UCSD-AML1 (cell line): ENCODE measurements at regions not wholly inside any gene's neighbourhood (a gene's known extent, or its start where the extent isn't known, plus 50 kb on each side); places are given as distances from the start of the nearest gene placed in this dataset.
"Not testable (repeated sequence)": the region's sequence is repeated elsewhere in the genome, so short reads cannot be mapped to it uniquely, and the experiment has no call there.

Experiments
- DNase-seq: peaks from one replicate; lab custom pipeline; 2025; ENCODE audit not compliant: unreplicated experiment; lab: John Stamatoyannopoulos, UW

DNA sequence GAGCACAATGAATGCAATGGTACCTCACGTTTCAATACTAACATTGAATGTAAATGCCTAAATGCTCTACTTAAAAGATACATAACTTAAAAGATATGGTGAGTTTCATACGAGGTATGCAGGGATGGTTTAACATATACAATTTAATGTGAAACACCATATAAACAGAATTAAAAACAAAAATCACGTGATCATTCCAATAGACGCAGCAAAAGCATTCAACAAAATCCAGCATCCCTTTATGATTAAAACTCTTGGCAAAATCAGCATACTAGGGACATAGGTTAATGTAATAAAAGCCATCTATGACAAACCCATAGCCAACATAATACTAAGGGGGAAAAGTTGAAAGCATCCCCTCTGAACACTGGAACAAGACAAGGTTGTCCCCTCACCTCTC lies 845.7 kb downstream of the SLC16A7 start:
- no peak for DNase-seq

DNA sequence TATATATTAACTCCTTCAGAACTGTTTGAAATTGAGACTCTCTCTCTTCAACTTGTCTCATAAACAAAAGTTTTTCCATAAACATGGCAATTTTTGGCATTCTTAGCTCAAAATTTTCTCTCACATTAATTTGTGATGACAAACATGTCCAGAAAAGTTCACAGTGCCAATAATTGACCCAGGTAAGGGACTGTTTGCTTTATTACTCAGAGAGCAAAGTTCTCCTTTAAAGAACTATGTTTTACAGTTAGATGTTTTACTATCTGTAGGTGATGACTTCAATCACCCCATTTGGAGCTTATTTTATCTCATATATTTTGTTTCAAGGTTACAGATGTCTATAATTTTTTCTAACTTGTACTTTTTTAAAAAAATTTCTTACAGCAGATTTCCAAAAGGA lies 855.6 kb downstream of the SLC16A7 start:
- DNase-seq = no peak

DNA sequence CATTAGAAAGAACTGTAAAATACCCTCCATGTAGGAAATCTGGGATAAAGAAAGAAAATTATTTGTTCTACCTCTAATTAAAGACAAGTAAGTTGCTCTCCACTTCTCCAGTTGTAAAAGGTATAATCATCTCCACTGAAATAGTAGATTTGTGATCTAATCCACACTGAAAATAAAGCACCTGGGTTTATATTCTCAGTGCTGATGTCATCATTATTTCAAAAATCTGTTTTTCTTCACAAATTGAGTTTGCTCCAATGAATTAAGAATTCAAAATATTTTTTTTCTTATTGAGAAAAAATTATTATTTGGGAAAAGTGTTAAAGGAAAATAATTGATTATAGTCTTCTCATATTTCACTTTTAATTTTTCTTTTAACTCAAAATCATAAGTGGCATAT lies 869.2 kb downstream of the SLC16A7 start:
- DNase-seq = no peak

DNA sequence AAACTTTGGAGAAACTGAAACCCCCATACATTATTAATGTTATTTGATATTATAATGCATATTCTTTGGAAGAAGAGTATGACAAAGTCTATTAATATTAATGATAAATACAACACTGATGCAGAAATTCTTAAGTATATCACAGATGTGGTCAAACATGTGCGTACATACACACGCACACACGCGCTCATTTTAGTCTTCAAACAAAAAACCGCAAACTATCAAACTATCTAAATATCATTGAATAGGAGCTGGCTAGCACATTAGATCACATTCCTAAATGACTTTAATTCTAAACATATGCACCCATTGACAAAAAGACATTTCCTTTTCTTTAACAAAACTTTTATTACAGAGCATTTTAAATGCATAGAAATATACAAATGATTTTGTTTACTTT lies 872.7 kb downstream of the SLC16A7 start:
- DNase-seq = no peak

DNA sequence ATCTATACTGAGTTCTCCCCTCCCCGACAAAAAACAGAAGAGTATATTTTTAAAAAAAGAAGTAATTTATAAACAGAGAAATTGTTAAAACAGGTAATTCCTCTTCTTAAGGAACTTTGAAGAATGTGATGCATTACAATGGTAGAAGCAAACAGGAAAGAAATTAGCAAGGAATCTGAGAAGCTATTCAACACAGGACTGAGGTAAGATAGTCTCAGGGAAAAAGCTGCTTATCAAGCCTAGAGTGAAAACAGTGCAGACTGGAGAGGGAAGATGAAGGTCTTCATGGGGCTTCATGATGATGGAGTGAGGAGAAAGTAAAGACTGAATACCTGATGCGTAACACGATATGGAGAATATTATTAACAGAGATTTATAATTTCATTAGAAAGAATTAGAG lies 880.0 kb downstream of the SLC16A7 start:
- DNase-seq = no peak

DNA sequence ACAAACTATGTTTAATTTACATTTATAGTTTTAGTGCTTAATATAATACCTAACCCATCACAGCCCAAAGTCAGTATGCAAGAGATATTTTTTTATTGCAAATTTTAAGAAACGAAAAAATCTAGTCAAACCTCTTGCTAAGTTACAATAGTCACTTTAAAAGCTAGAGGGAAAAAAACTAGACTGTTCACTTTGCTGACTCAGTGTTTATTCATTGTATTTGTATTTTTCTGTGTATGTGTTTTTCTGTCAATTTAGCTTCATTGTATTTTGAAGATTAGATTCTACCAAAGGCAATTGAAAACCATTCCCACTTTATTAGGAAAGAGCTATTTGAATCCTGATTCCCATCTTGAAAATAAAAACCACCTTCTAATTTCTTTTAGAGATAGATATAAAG lies 891.5 kb downstream of the SLC16A7 start:
- DNase-seq = no peak

DNA sequence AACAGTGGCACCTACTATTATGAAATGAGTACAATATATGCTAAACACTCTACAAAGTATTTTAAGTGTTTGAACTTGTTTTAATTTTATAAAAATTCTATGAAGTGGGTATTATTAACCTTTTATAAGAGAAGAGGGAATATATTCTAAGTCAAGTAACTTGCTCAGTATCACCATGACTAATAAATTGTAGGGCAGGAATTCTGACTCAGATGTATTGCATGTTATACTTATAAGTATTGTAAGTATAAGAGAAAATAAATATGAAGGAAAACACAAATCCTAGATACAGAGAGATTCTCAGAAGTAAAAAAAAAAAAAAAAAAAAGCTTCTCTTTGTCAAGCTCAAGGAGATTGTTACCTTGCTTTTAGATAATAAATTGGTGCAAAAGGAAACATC lies 893.2 kb downstream of the SLC16A7 start:
- no peak for DNase-seq

DNA sequence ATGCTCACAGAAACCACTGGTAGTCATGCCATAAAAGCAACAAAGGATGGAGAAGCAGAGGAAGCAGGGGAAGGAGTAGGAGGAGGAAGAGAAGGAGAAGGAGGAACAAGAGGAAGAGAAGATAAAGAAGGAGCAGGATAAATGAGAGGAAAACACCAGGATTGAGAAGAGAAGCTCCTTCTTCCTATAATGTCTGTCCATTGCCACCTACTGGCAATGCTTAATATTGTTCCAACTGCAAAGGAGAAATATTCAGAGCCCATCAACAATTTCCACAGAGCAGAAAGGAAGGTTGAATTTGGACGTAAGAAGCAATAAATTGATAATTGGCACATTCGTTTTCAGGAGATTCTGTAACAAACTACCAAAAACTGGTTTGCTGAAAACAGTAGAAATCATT lies 898.4 kb downstream of the SLC16A7 start:
- no peak for DNase-seq

DNA sequence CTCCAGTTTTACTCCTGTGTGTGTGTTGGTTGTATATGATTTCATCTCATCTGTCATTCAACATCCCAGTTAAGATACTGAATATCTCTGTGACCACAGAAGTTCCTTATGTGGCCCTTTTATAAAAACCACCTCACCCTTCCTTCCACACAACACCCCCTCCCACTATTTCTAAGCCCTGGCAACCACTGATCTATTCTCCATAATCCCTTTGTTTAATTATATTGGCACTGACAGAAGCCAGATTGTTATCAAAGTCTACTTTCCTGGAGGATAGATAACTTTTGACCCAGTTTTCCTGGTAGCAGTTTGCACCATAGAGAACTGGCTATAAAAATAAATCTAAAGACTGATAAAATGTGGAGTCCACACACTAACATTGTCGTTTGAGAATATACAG lies 902.8 kb downstream of the SLC16A7 start:
- no peak for DNase-seq

DNA sequence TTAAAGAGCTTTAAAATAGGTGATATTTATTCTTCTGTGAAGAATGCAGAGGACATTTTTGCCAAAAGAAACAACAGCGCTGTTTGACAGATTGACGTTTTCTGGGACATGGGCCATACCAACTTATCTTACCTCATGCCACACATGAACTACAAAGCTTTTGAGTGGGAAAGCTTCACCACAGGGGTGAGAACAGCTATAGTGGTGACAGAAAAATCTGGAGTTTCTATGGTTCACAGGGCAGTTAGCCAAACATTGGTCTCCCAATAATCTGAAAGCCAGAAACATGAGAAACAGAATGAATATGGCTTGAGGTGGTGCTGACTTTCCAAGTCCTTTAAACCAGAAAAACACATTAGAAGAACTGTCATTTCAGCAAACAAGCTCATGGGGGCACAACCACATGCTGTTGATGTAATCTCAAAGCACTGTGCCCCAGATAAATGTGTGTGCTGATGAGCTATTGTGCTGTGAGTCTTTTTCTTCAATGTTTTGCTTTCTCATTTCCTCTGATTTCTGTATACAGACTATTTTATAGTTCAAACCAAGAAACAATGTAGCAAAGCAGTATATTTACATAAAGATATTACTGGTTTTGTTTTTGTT lies 905.4 kb downstream of the SLC16A7 start:
- no peak for DNase-seq

DNA sequence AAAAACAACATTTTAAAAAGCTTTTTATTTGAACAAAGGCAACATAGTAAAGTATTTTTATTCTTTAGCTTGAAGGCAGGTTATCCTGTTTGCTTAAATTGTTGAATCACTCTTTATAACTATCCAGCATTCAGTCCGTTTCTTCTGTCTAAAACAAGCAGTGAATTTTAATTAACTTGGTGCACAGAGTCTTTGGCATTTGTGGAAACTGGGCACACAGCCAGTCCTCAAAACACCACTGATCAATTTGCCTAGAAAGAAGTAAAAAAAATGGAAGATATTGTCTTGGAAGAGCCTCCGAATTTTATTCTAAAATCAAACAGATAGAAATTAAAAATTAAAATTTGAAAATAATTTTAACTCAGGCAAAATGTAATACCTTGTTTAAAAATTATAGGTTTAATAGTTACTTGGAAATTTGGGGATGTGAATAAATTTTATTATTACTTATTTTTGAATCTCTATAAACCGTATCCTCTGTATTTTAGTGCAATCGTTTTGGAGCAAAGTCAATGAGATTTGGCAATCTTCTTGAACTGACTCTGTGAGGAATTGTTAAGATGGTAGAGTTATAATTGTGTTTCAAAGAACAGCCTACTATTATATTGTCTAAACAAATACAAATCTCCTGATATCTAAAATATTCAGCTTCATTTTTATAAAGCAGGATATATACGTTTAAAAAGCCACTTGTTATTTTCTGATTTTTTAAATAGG lies 927.0 kb downstream of the SLC16A7 start:
- DNase-seq = no peak

DNA sequence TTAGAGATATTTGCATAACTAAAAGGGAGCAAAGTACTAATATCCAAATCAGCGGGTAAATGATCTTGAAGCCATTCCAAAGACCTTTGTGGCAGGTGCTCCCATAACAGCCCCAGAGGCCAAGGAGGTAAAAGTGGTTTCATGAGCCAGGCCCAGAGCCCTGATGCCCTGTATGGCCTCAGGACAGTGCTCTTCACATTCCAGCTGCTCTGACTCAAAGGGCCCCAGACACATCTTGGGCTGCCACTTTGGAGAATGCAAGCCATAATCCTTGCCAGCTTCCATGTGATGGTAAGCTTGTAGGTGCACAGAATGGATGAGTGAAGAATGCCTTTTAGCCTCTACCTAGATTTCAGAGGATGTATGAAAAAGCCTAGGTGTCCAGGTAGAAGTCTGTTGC lies 933.4 kb downstream of the SLC16A7 start:
- no peak for DNase-seq

DNA sequence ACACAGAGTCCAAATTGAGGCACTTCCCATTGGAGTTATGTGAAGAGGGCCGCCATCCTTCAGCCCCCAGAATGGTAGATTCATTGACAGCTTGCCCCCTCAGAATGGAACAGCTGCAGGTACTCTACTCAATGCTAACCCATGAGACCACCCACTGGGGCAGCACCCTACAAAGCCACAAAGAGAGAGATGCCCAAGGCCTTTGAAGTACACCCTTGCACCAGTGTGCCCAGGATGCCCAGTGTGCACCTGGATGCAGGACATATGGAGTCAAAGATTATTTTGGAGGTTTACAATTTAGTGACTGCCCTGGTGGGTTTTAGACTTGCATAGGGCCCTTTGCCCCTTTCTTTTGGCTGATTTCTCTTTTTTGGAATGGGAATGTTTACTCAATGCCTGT lies 933.9 kb downstream of the SLC16A7 start:
- DNase-seq = no peak

DNA sequence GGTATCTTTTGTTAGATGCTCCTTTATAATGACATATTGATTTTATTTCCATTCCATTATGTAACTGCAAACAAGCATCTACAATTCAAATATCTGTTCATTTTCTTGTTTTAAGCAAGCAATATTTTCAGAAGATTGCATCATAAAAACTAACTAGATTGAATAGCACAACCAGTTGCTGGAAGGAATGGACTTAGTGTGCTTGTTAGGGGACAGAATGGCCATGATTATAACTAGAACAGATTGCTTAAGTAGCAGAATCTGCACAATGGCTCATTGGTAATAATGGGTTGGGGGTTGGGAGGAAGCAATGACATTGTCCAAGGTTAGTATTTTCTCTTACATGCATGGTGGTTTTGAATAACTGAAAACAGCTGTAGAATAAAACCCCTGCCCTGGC lies 939.5 kb downstream of the SLC16A7 start:
- DNase-seq = no peak

DNA sequence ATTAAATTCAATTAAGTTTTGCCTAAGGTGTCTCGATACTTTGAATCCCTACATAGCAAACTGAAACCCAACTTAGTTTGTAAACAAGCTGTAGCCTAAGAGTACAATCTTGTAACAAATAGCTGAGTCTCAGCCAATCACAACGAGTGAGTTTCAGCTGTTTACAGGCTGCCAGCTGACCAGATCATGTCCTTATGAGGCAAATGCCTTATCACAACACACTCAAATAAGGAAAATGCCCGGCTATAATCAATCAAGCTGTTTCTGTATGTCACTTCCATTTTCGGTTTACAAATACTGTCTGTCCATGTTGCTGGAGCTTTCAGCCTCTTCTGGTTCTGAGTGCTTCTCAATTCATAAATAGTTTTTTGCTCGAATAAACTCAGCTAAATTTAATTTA lies 943.8 kb downstream of the SLC16A7 start:
- DNase-seq = no peak

DNA sequence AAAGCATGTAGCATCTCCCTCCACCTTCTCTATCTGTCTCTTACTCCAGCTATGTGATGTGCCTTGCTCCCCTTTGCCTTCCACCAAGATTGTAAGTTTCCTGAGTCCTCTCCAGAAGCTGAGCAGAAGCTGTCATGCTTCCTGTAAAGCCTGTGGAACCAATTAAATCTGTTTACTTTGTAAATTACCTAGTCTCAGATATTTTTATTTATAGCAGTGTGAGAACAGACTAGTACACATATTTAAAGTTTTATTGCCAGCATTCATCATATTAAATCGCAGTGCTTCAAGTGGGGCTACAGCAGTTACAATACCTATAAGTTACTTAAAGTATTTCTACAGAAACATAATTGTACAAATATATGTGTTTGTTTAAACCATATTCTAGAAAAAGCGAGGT lies 973.1 kb downstream of the SLC16A7 start:
- DNase-seq = no peak

DNA sequence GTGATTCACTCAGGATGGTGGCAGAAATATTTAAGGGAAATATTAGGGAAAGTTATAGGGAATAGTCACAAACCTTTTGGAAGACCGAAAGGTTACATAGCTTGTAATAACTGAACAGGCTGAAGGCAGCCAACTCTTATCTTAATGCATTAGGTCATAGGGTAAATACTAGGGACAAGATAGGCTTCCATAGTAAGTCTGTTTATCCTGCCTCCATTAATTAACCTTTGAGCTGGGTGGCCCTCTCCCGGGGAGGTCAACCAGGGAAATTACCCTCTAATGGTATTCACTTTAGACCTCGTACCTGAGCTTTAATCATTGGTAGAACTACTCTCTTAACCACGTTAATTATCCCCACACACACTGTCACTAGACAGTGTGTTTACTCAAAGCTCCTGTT lies 981.8 kb downstream of the SLC16A7 start:
- no peak for DNase-seq

DNA sequence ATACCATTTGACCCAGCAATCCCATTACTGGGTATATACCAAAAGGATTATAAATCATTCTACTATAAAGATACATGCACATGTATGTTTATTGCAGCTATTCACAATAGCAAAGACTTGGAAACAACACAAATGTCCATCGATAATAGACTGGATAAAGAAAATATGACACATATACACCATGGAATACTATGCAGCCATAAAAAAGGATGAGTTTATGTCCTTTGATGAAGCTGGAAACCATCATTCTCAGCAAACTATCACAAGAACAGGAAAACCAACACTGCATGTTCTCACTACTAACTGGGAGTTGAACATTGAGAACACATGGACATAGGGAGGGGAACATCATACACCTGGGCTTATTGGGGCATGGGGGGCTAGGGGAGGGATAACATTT lies 991.8 kb downstream of the SLC16A7 start:
- DNase-seq = not testable (repeated sequence)

DNA sequence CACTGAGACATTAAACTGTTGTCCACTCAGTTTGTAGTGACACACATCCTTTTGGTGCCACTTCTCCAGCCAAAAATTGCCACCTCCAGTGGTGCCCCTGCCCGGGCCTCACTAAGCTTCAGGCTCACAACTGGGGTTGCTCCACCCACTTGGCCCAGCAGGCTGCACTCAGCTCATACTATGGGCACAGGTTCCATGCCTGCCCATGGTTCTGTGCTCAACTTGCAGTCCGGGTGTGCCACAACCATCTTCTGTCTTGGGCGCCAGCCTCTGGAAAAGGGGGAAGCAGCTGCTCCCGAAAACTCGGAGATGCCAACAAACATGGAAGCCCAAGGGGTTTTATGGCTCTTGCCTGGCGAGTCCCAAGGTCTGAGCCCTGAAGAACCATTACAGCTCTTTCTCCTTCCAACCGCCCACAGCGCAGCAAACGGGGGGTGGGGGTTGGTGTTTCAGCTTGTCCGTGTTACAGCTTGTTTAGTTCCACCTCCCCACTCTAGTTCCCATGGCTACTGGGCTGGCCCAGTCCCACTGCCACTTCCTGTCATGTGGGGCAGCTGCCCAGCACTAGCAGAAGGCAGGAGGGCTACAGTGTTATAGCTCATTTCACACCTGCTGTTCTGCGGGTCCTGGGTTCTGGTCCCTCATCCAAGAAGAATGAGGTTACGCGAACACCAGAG lies 998.3 kb downstream of the SLC16A7 start:
- no peak for DNase-seq

DNA sequence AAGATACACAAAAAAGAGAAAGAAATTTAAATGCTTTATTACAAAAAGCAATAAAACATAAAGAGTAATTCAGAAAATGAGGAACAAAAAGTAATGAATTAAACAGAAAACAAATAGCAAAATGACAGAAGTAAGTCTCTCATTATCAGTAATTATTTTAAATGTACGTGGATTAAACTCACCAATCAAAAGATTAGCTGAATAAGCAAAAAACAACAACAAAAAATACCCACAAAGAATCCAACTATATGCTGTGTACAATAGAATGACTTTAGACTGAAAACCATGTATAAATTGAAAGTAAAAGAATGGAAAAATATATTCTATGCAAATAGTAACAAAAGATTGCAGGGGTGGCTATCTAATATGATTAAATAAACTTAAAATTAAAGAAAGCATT lies 1006.8 kb downstream of the SLC16A7 start:
- DNase-seq = no peak

DNA sequence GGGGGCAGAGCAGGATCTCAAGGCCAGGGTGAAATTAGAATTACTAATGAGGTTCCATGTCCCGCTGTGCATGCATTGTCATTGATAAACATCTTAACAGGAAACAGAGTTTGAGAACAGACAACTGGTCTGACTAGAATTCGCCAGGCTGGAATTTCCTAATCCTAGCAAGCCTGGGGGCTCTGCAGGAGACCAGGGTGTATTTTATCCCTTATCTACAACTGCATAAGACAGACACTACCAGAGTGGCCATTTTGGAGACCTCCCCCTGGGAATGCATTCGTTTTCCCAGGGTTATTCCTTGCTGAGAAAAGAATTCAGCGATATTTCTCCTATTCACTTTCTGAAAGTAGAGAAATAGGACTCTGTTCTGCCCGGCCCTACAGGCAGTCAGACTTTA lies 1007.6 kb downstream of the SLC16A7 start:
- not testable (repeated sequence) for DNase-seq

DNA sequence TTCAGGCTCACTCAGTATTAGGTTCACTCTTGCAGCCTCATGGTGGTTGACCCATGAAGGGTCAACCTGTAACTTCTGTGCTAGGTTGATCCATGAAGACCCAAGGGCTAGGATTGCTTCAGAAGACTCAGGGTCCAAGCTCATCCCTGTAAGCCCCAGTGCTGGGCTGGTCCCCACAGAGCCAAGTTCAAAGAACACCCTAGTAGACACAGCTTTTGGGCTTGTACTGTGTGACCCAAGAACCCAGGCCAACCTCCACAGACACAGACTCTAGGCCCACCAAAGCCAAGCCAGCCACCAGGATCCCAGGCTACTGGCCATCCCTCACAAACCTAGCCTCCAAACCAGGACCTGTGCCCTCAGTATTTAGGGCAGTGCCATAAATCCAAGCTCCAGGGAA lies 1020.6 kb downstream of the SLC16A7 start:
- DNase-seq = no peak

DNA sequence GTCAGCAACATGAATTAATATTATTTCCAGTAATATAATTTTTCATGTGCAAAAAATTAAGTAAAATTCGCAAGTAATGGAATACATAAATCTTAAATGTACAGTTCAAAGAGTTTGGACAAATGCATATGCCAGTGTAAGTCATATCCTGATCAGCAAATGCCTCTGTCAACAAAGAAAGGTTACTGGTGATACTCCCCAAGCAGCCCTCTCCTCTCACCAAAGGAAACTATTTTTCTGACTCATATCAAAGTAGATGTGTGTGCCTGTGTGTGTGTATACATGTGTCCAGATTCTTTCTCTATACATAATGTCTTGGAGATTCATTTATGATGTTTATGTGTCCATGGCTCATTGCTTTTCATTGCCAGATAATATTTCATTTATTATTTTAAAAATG lies 1035.0 kb downstream of the SLC16A7 start:
- DNase-seq = no peak
